ENCODE measurements at regions not wholly inside any gene's neighbourhood (a gene's known extent, or its start where the extent isn't known, plus 50 kb on each side); places are given as distances from the start of the nearest gene placed in this dataset.
A peak's percentile ranks its signal among the peaks of the same experiment; 100 is the strongest.

- Mint-ChIP-seq H3K4me1 (peaks cover 34% of the 10 kb centered on the region), H3K9me3 (peaks cover 11% of the 10 kb centered on the region), H3K4me3 (no peak overlapping the region), H3K27me3 (ENCODE audit: insufficient read depth, low read depth, poor library complexity) (peaks cover 1% of the 10 kb centered on the region), H3K36me3 (ENCODE audit: low read depth) (peaks cover 12% of the 10 kb centered on the region), H3K27ac (0 out of 2 replicates have a peak overlapping the region, but pooled peaks have one; percentile 9)
- ATAC-seq (no peak), DNase-seq (ENCODE audit: low spot score) (no peak)
- Histone ChIP-seq H3K4me3 (no peak overlapping the region), H3K4me2 (peak overlapping the region; percentile 28), H3K9me2 (ENCODE audit: insufficient read depth) (peaks cover 1% of the 10 kb centered on the region; the same call in 1 of the 2 replicates), H3K27me3 (ENCODE audit: insufficient read depth) (no peaks in the 10 kb centered on the region), H2AFZ (no peak overlapping the region), H3K4me1 (ENCODE audit: insufficient read depth) (peaks cover 25% of the 10 kb centered on the region), H3K79me2 (replicated peaks; ENCODE audit: insufficient read depth) (no peaks in the 10 kb centered on the region), H4K20me1 (replicated peaks; ENCODE audit: insufficient read depth) (no peaks in the 10 kb centered on the region), H3F3A (replicated peaks; ENCODE audit: low read depth) (no peaks in the 10 kb centered on the region), H3K36me3 (ENCODE audit: insufficient read depth) (no peaks in the 10 kb centered on the region), H3K27ac (ENCODE audit: low read depth) (no peak overlapping the region)
- TF ChIP-seq EZH2 (IDR thresholded peaks at IDR 0.05; ENCODE audit: low read depth, unreplicated experiment) = no peak
- TF ChIP-seq ZNF331 (CRISPR knock-in tag; IDR thresholded peaks at IDR 0.05; ENCODE audit: low read depth) = no peak
- TF ChIP-seq POLR2AphosphoS5 (IDR thresholded peaks at IDR 0.05; ENCODE audit: low read depth) = no peak
- TF ChIP-seq STAT1 (IDR thresholded peaks at IDR 0.05; ENCODE audit: unreplicated experiment) = no peak
- no peak for TF ChIP-seq REST (IDR thresholded peaks at IDR 0.05; ENCODE audit: unreplicated experiment)
- no peak for TF ChIP-seq NANOG (IDR thresholded peaks at IDR 0.05; ENCODE audit: borderline replicate concordance)
- TF ChIP-seq ZNF114 (CRISPR knock-in tag; IDR thresholded peaks at IDR 0.05) = no peak
These were observed 135.4 kb upstream of the FBN2 start for GRCh38 chr5:128673411-128673957.

- Histone ChIP-seq H3F3A (replicated peaks; ENCODE audit: low read depth) (no peaks in the 10 kb centered on the region), H3K27me3 (ENCODE audit: insufficient read depth) (no peaks in the 10 kb centered on the region), H3K27ac (ENCODE audit: low read depth) (no peak overlapping the region), H3K79me2 (replicated peaks; ENCODE audit: insufficient read depth) (no peaks in the 10 kb centered on the region), H3K4me3 (no peak overlapping the region), H3K4me1 (ENCODE audit: insufficient read depth) (peaks cover 25% of the 10 kb centered on the region), H4K20me1 (replicated peaks; ENCODE audit: insufficient read depth) (no peaks in the 10 kb centered on the region), H3K9me2 (ENCODE audit: insufficient read depth) (no peaks in the 10 kb centered on the region), H2AFZ (no peak overlapping the region), H3K36me3 (ENCODE audit: insufficient read depth) (no peaks in the 10 kb centered on the region), H3K4me2 (peak overlapping the region; percentile 22)
- peak; percentile 56 for DNase-seq (ENCODE audit: low spot score)
- Mint-ChIP-seq H3K27me3 (ENCODE audit: insufficient read depth, low read depth, poor library complexity) (no peaks in the 10 kb centered on the region), H3K4me1 (peaks cover 34% of the 10 kb centered on the region), H3K36me3 (ENCODE audit: low read depth) (peaks cover 12% of the 10 kb centered on the region), H3K27ac (no peak overlapping the region), H3K9me3 (peaks cover 11% of the 10 kb centered on the region), H3K4me3 (0 out of 3 replicates have a peak overlapping the region, but pooled peaks have one; percentile 10)
- TF ChIP-seq ZNF331 (CRISPR knock-in tag; IDR thresholded peaks at IDR 0.05; ENCODE audit: low read depth) = no peak
- peak; percentile 73 for ATAC-seq
These were observed 135.9 kb upstream of the FBN2 start for GRCh38 chr5:128673970-128674369.

Measured in GM23338 (cell line).